SW480 (cell line): ENCODE measurements at regions not wholly inside any gene's neighbourhood (a gene's known extent, or its start where the extent isn't known, plus 50 kb on each side); places are given as distances from the start of the nearest gene placed in this dataset.
"Not testable (repeated sequence)": the region's sequence is repeated elsewhere in the genome, so short reads cannot be mapped to it uniquely, and the experiment has no call there.

Experiments
- DNase-seq: peaks from one replicate; pipeline ENCODE4 v3.0.0-alpha.2; 2016; ENCODE audit warnings: low spot score

DNA sequence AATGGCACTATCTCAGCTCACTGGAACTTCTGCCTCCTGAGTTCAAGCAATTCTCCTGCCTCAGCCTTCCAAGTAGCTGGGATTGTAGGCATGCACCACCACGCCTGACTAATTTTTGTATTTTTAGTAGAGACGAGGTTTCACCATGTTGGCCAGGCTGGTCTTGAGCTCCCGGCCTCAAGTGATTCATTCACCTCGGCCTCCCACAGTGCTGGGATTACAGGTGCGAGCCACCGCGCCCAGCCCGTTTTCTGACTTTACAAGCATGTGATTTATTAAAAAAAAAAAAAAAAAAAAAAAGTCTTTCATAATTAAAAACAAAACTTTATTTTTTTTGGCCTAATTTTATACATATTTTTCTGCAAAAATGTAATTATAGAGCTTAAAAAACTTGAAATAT is 64.8 kb upstream of the DGKB start:
- not testable (repeated sequence) for DNase-seq

DNA sequence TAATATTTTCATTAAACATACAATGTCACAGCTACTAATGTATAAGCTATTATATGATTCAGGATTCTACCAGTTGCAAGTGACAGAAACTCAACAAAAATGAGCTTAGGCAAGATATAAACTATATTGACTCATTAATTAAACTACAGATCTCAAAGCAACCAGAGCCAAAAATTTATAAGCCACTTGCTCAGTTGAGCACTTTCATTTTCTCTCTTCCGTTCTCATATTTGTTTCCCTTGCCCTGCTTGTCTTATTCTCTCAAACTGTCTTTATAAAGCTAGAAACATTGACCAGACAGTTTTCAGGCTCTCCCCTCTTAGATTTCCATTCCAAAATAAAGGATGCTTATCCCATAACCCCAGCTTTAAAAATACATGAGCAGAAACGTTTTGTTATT is 60.2 kb upstream of the DGKB start:
- DNase-seq = no peak

- no peak for DNase-seq
Observed at GRCh38 chr7:14960721-14961120, 58.2 kb upstream of the DGKB start.

DNA sequence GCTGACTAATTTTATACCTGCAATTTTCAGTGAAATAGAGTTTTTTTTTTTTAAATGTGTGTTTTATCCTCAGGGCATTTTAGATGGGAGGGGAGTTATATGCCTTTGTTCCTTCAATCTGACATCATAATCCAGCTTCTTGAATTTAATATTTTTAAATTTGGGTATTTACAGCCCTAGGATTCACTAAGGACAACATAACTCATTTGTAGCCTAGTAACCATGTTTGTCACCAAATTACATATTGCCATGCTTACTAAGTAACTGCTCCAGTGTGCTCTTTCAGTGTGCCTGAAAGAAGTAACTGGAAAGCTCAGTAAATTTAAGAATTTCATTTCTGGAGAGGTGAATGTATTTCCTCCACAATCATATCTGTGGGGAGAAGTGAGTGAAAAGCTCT is 56.8 kb upstream of the DGKB start:
- no peak for DNase-seq

DNA sequence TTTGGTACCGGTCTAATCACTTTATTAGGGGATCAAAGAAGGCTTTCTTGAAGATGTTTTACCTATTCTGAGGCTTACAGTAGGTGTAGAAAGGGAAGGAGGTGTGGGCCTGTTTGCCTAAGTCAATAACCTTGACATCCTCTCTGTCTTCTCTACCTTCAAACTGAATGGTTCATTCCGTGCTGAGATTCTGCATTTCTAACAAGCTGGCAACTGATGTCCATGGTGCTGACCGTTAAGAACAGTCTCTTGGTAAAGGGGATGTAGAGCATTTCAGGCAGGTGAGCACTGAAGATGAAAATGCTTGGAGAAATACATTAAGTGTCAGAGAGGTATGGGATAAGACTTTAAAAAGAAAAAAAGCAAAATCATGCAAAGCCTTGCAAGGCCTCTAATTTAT is 51.5 kb upstream of the DGKB start:
- DNase-seq = no peak
